Karpas-422 (cell line): ENCODE measurements at regions not wholly inside any gene's neighbourhood (a gene's known extent, or its start where the extent isn't known, plus 50 kb on each side); places are given as distances from the start of the nearest gene placed in this dataset.

Experiments
- DNase-seq: peaks from one replicate; pipeline ENCODE4 v3.0.0-alpha.2; 2015
- H2AFZ ChIP-seq: fragments of 200-600 bp; sonication (generic); 2 replicates; pipeline ENCODE4 v1.6.1; 2014; ENCODE audit warnings: antibody characterized with exemption, low read length, mixed read lengths
- H3K27ac ChIP-seq: fragments of 200-600 bp; sonication (generic); 2 replicates; pipeline ENCODE4 v1.5.1; 2014; ENCODE audit warnings: mild to moderate bottlenecking, low read length, moderate library complexity
- H3K27me3 ChIP-seq: fragments of 200-600 bp; sonication (generic); 2 replicates; pipeline ENCODE4 v1.6.1; 2014; ENCODE audit warnings: low read length, mixed read lengths
- H3K36me3 ChIP-seq: fragments of 200-600 bp; sonication (generic); 2 replicates; pipeline ENCODE4 v1.6.1; 2014; ENCODE audit warnings: low read length, mixed read lengths; ENCODE audit not compliant: insufficient read depth
- H3K4me1 ChIP-seq: fragments of 200-600 bp; sonication (generic); 2 replicates; pipeline ENCODE4 v1.6.1; 2014; ENCODE audit warnings: mild to moderate bottlenecking, low read length, mixed read lengths
- H3K4me2 ChIP-seq: fragments of 200-600 bp; sonication (generic); 2 replicates; pipeline ENCODE4 v1.6.1; 2014; ENCODE audit warnings: low read length, low read depth, mild to moderate bottlenecking; ENCODE audit not compliant: poor library complexity, severe bottlenecking
- H3K4me3 ChIP-seq: fragments of 200-600 bp; sonication (generic); 2 replicates; pipeline ENCODE4 v1.5.1; 2014; ENCODE audit warnings: mild to moderate bottlenecking, antibody characterized with exemption, low read length, mixed read lengths
- H3K79me2 ChIP-seq: fragments of 200-600 bp; sonication (generic); 2 replicates; pipeline ENCODE4 v1.6.1; 2014; ENCODE audit warnings: mild to moderate bottlenecking, low read length, mixed read lengths
- H3K9ac ChIP-seq: fragments of 200-600 bp; sonication (generic); 2 replicates; pipeline ENCODE4 v1.6.0; 2014; ENCODE audit warnings: low read length
- H3K9me2 ChIP-seq: fragments of 200-600 bp; sonication (generic), shearing (Covaris generic); replicated peaks from 2 replicates; pipeline ENCODE4 v1.6.0; 2014; ENCODE audit warnings: mild to moderate bottlenecking, low read length, moderate library complexity; ENCODE audit not compliant: insufficient read depth
- H3K9me3 ChIP-seq: fragments of 300-700, 200-600 bp; sonication (generic); 2 replicates; pipeline ENCODE4 v1.6.1; 2014; ENCODE audit warnings: low read length, mixed read lengths
- H4K20me1 ChIP-seq: fragments of 200-600 bp; sonication (generic); 2 replicates; pipeline ENCODE4 v1.6.1; 2014; ENCODE audit warnings: mild to moderate bottlenecking, antibody characterized with exemption, low read length, low read depth; ENCODE audit not compliant: insufficient read depth

GRCh38 chr5:173557123-173557903 is 59.1 kb downstream of the BOD1 start:
- Histone ChIP-seq H3K27ac (no peak overlapping the region), H2AFZ (no peak overlapping the region), H3K79me2 (no peaks in the 10 kb centered on the region), H3K9me3 (no peaks in the 10 kb centered on the region), H3K27me3 (peaks cover 2% of the 10 kb centered on the region; the same call in 1 of the 2 replicates), H3K4me1 (no peaks in the 10 kb centered on the region), H3K4me3 (no peak overlapping the region), H3K4me2 (no peak overlapping the region), H3K36me3 (no peaks in the 10 kb centered on the region), H3K9ac (no peak overlapping the region), H3K9me2 (no peaks in the 10 kb centered on the region), H4K20me1 (no peaks in the 10 kb centered on the region)
- no peak for DNase-seq

DNA sequence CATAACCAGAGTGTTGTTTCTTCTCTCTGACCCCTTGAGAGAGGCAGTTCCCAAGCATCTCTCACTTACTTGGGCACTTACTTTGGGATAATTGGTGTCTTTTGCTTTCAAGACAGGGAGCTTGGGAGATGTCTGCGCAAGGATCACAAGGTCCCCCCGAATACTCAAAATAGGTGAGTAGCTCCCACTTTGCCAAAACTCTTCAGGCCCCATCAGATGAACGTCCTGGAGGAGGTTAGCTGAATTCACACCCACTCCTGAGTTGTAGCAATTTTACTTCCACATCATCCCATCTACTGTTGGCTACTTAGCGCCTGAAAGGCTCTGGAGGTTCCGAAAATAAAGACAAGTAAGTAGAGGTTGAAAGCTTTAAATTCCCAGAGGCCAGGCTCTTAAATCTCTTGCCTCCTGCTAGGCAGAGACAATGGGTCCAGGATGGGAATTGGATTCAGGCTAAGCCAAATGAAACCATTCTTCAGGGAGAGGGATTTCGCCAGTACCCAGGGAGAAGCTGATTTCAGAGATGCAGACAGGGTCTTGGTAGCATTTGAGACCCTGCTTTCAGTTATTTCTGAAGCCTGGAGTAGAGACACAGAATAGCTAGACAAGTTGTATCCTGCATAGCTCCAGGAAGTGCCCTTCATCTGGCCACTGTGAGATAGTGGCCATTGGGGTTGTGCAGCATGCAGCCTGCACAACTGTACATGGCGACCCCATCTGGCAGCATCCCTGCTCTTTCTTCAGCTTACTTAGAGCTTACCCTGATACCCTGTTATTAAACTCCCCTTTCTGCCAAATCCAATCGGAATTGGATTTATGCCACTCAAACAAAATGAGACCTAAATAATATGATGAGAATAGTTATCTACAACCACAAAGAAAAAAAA is 60.1 kb downstream of the BOD1 start:
- no peak for DNase-seq

DNA sequence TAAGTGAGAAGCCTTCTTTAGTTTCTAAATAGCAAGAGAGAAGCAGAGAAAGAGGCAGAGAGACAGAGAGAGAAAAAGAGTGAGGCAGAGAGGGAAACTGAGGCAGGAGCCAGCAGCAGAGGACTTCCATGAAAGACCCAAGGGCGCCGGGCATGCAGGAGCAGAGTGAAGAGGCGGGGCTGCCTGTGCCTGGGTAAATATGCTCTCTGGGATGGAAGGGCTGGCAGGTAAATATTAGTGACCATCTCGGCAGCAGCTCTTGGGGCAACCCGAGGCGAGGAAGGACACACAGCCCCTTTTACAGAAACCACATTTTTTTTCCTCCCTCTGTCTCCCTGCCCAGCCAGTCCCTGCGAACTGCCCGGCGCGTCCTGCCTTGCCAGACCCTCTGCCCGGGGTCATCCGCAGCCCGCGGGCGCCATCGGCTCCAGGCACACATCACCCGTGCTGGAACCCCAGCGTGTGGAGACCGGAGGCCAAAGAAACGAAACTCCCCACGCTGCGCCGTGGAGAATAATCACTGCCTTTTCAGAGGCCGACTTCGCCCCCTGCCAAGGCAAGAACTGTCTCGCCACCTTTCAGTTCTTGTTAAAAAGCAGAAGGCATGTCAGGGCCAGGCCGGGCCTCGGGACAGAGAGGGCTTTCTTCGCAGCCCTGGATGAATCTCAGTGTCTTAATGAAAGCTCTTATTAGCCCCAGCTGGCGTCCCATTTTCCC is 61.3 kb downstream of the BOD1 start:
- no peaks in the 10 kb centered on the region for H3K9me2 ChIP-seq
- no peak for DNase-seq
- H3K4me2 ChIP-seq: no peak overlapping the region
- H3K36me3 ChIP-seq: no peaks in the 10 kb centered on the region
- H3K27me3 ChIP-seq: peaks cover 2% of the 10 kb centered on the region; the same call in 1 of the 2 replicates
- no peak overlapping the region for H3K4me3 ChIP-seq
- H3K9me3 ChIP-seq: no peaks in the 10 kb centered on the region
- no peak overlapping the region for H3K27ac ChIP-seq
- H2AFZ ChIP-seq: no peak overlapping the region
- no peaks in the 10 kb centered on the region for H3K4me1 ChIP-seq
- no peaks in the 10 kb centered on the region for H4K20me1 ChIP-seq
- no peaks in the 10 kb centered on the region for H3K79me2 ChIP-seq
- no peak overlapping the region for H3K9ac ChIP-seq

More for the DNA sequence above, 60.1 kb downstream of the BOD1 start:
- Histone ChIP-seq H3K9ac (no peak overlapping the region), H3K4me3 (no peak overlapping the region), H3K27ac (no peak overlapping the region), H3K4me2 (no peak overlapping the region), H2AFZ (no peak overlapping the region), H3K4me1 (no peaks in the 10 kb centered on the region), H4K20me1 (no peaks in the 10 kb centered on the region), H3K9me3 (no peaks in the 10 kb centered on the region), H3K9me2 (no peaks in the 10 kb centered on the region), H3K36me3 (no peaks in the 10 kb centered on the region), H3K79me2 (no peaks in the 10 kb centered on the region), H3K27me3 (peaks cover 2% of the 10 kb centered on the region; the same call in 1 of the 2 replicates)

DNA sequence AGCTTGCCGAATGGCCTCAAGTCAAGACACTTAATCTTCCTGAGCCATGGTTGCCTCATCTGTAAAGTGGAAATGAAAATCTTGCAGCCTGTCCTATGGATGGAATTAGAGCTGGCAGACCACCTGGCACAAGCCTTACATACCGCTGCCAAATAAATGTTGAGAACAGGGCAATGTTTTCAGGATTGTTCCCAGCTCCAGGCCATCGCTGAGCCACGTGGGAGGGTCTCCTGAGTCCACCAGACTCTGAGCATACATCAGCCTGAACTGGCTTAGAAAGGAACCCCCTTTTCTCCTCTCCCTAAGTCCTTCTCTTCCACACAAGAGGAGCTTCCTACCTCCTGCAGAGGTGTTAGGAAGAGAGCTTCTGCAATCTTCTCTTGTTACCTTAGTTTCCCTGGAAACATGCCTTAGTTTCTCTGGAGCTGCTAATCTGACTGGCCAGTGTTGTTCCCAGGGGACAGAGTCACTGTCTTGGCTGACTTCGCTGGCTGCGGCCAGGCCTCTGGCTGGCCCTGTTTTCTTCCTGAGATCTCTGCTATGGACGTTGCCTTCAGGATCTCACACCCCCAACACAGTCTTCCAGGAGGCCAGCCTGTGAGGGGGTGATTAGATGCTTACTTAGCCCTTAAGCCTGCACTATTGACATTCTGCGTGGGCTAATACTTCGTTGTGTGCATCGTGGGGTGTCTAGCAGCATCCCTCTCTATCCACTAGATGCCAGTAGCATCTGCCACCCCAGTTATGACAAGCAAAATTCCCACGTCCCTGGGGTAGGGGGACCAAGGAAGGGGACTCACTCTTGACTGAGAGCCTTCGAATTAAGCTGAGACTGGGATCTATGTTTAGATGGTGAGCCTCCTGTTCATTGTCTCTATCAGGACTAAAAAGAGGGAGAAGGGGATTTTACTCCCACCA is 62.2 kb downstream of the BOD1 start:
- peaks cover 2% of the 10 kb centered on the region; the same call in 1 of the 2 replicates for H3K27me3 ChIP-seq
- H3K79me2 ChIP-seq: no peaks in the 10 kb centered on the region
- no peak overlapping the region for H3K27ac ChIP-seq
- no peaks in the 10 kb centered on the region for H4K20me1 ChIP-seq
- H3K4me2 ChIP-seq: no peak overlapping the region
- no peaks in the 10 kb centered on the region for H3K4me1 ChIP-seq
- no peaks in the 10 kb centered on the region for H3K36me3 ChIP-seq
- no peak overlapping the region for H3K9ac ChIP-seq
- no peaks in the 10 kb centered on the region for H3K9me2 ChIP-seq
- DNase-seq: no peak
- H3K4me3 ChIP-seq: no peak overlapping the region
- H2AFZ ChIP-seq: no peak overlapping the region
- H3K9me3 ChIP-seq: no peaks in the 10 kb centered on the region

GRCh38 chr5:173550641-173551040 is 65.8 kb downstream of the BOD1 start:
- H3K9ac ChIP-seq: no peak overlapping the region
- H3K9me2 ChIP-seq: no peaks in the 10 kb centered on the region
- no peak overlapping the region for H3K27ac ChIP-seq
- no peak for DNase-seq
- H3K4me2 ChIP-seq: no peak overlapping the region
- no peaks in the 10 kb centered on the region for H3K36me3 ChIP-seq
- peaks cover 2% of the 10 kb centered on the region; the same call in 1 of the 2 replicates for H3K27me3 ChIP-seq
- H3K4me3 ChIP-seq: no peak overlapping the region
- no peaks in the 10 kb centered on the region for H3K4me1 ChIP-seq
- no peak overlapping the region for H2AFZ ChIP-seq
- no peaks in the 10 kb centered on the region for H3K9me3 ChIP-seq
- no peaks in the 10 kb centered on the region for H3K79me2 ChIP-seq
- H4K20me1 ChIP-seq: no peaks in the 10 kb centered on the region

DNA sequence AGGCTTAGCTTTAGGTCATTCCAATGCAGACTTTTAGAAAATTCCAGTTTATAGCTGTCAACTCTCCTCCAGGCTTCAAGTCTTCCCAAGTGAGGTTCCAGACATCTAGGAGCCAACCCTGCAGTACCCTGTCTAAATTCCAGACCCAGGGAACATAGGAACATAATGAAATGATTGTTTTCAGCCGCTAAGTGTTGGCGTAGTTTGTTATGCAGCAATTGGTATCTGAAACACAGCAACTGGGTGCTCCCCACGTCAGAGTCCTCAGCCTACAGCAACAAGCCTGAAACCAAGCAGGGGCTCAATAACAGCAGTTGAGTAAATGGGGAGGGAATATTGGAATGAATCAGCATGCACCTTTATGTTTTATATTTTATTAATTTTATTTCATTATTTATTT is 66.8 kb downstream of the BOD1 start:
- Histone ChIP-seq H3K9me3 (no peaks in the 10 kb centered on the region), H3K9me2 (no peaks in the 10 kb centered on the region), H3K27me3 (peaks cover 2% of the 10 kb centered on the region; the same call in 1 of the 2 replicates), H3K4me3 (no peak overlapping the region), H2AFZ (no peak overlapping the region), H3K36me3 (no peaks in the 10 kb centered on the region), H3K27ac (no peak overlapping the region), H3K4me2 (no peak overlapping the region), H3K79me2 (no peaks in the 10 kb centered on the region), H4K20me1 (no peaks in the 10 kb centered on the region), H3K9ac (no peak overlapping the region), H3K4me1 (no peaks in the 10 kb centered on the region)
- DNase-seq: no peak

GRCh38 chr5:173547579-173547978 is 68.9 kb downstream of the BOD1 start:
- H3K4me2 ChIP-seq: no peak overlapping the region

More at GRCh38 chr5:173547579-173547978, 68.9 kb downstream of the BOD1 start:
- Histone ChIP-seq H3K9me3 (no peaks in the 10 kb centered on the region), H4K20me1 (no peaks in the 10 kb centered on the region), H3K9ac (no peak overlapping the region), H2AFZ (no peak overlapping the region), H3K36me3 (no peaks in the 10 kb centered on the region), H3K27me3 (peaks cover under 1% of the 10 kb centered on the region; the same call in 1 of the 2 replicates), H3K4me1 (no peaks in the 10 kb centered on the region), H3K9me2 (no peaks in the 10 kb centered on the region), H3K79me2 (no peaks in the 10 kb centered on the region), H3K4me3 (no peak overlapping the region), H3K27ac (no peak overlapping the region)
- DNase-seq: no peak
